GM23338 (cell line): ENCODE measurements at regions not wholly inside any gene's neighbourhood (a gene's known extent, or its start where the extent isn't known, plus 50 kb on each side); places are given as distances from the start of the nearest gene placed in this dataset.

Source experiments
- ATAC-seq: fragments of 200-7000 bp; cut with Tn5 transposase; 3 replicates; pipeline ENCODE4 v1.9.1; 2020
- DNase-seq: peaks from one replicate; pipeline ENCODE4 v3.0.0-alpha.2; 2015; ENCODE audit warnings: low spot score
- H2AFZ ChIP-seq: fragments of 200-600 bp; sonication (generic); 2 replicates; pipeline ENCODE4 v1.8.0; 2016; ENCODE audit warnings: antibody characterized with exemption, mild to moderate bottlenecking, moderate library complexity
- H3F3A ChIP-seq: fragments of 200-600 bp; sonication (generic); replicated peaks from 2 replicates; pipeline ENCODE4 v1.8.0; 2017; ENCODE audit warnings: antibody characterized with exemption, mixed run types, low read depth
- H3K27ac ChIP-seq: fragments of 200-600 bp; sonication (generic); 2 replicates; pipeline ENCODE4 v1.6.1; 2016; ENCODE audit warnings: low read depth
- H3K27me3 ChIP-seq: fragments of 200-600 bp; sonication (generic); 2 replicates; pipeline ENCODE4 v1.8.0; 2016; ENCODE audit warnings: mild to moderate bottlenecking, mixed run types, moderate library complexity; ENCODE audit not compliant: insufficient read depth
- H3K36me3 ChIP-seq: fragments of 200-600 bp; sonication (generic); 2 replicates; pipeline ENCODE4 v1.8.0; 2016; ENCODE audit warnings: mild to moderate bottlenecking; ENCODE audit not compliant: insufficient read depth
- H3K4me1 ChIP-seq: fragments of 200-600 bp; sonication (generic); 2 replicates; pipeline ENCODE4 v1.8.0; 2016; ENCODE audit warnings: mild to moderate bottlenecking, moderate library complexity; ENCODE audit not compliant: insufficient read depth
- H3K4me2 ChIP-seq: fragments of 200-600 bp; sonication (generic); 2 replicates; pipeline ENCODE4 v1.7.1; 2017; ENCODE audit warnings: mixed run types
- H3K4me3 ChIP-seq: fragments of 200-600 bp; sonication (generic); 2 replicates; pipeline ENCODE4 v1.6.1; 2016; ENCODE audit warnings: mixed run types
- H3K79me2 ChIP-seq: fragments of 200-600 bp; sonication (generic); replicated peaks from 2 replicates; pipeline ENCODE4 v1.8.0; 2017; ENCODE audit warnings: mild to moderate bottlenecking; ENCODE audit not compliant: insufficient read depth
- H3K9me2 ChIP-seq: fragments of 200-600 bp; sonication (generic); 2 replicates; pipeline ENCODE4 v1.8.0; 2017; ENCODE audit not compliant: insufficient read depth
- H4K20me1 ChIP-seq: fragments of 200-600 bp; sonication (generic); replicated peaks from 2 replicates; pipeline ENCODE4 v1.8.0; 2017; ENCODE audit warnings: mild to moderate bottlenecking; ENCODE audit not compliant: insufficient read depth
- H3K27ac Mint-ChIP-seq: 2 replicates; pipeline ENCODE4 v1.8.0; 2020; ENCODE audit warnings: inconsistent platforms, mild to moderate bottlenecking, moderate library complexity, mixed read lengths
- H3K27me3 Mint-ChIP-seq: 3 replicates; pipeline ENCODE4 v1.8.0; 2022; ENCODE audit warnings: low read depth, mild to moderate bottlenecking, moderate library complexity, mixed read lengths, inconsistent platforms; ENCODE audit not compliant: insufficient read depth, poor library complexity
- H3K36me3 Mint-ChIP-seq: 3 replicates; pipeline ENCODE4 v1.8.0; 2021; ENCODE audit warnings: low read depth, mild to moderate bottlenecking, inconsistent platforms, moderate library complexity, mixed read lengths
- H3K4me1 Mint-ChIP-seq: 3 replicates; pipeline ENCODE4 v1.8.0; 2020; ENCODE audit warnings: mild to moderate bottlenecking, inconsistent platforms, mixed read lengths
- H3K4me3 Mint-ChIP-seq: 3 replicates; pipeline ENCODE4 v1.8.0; 2021; ENCODE audit warnings: moderate library complexity, mild to moderate bottlenecking, inconsistent platforms, mixed read lengths
- H3K9me3 Mint-ChIP-seq: 3 replicates; pipeline ENCODE4 v1.8.0; 2020; ENCODE audit warnings: moderate library complexity, mild to moderate bottlenecking, inconsistent platforms, mixed read lengths
- CREB1 ChIP-seq: fragments of 250-450 bp; sonication (Bioruptor Pico); IDR thresholded peaks from 2 replicates; pipeline ENCODE4 v1.5.0; 2020; ENCODE audit warnings: low read depth, mild to moderate bottlenecking, moderate library complexity
- ETS1 ChIP-seq: IDR thresholded peaks from 2 replicates; pipeline ENCODE4 v1.6.1; 2016; ENCODE audit warnings: antibody characterized with exemption
- EZH2 ChIP-seq: fragments of 200-600 bp; sonication (generic); IDR thresholded peaks from one replicate; pipeline ENCODE4 v1.8.0; 2017; ENCODE audit warnings: antibody characterized with exemption, mild to moderate bottlenecking, low read depth; ENCODE audit not compliant: unreplicated experiment
- EZH2phosphoT487 ChIP-seq: fragments of 200-600 bp; sonication (generic); IDR thresholded peaks from one replicate; pipeline ENCODE4 v1.8.1; 2018; ENCODE audit warnings: antibody characterized with exemption; ENCODE audit not compliant: unreplicated experiment
- JUNB ChIP-seq: IDR thresholded peaks from one replicate; pipeline ENCODE4 v1.6.1; 2016; ENCODE audit warnings: antibody characterized with exemption; ENCODE audit not compliant: unreplicated experiment
- NANOG ChIP-seq: IDR thresholded peaks from 2 replicates; pipeline ENCODE4 v1.6.1; 2016; ENCODE audit warnings: antibody characterized with exemption, borderline replicate concordance
- POLR2AphosphoS5 ChIP-seq: IDR thresholded peaks from 2 replicates; pipeline ENCODE4 v1.6.1; 2016; ENCODE audit warnings: antibody characterized with exemption, low read depth
- REST ChIP-seq: IDR thresholded peaks from one replicate; pipeline ENCODE4 v1.6.1; 2018; ENCODE audit warnings: antibody characterized with exemption; ENCODE audit not compliant: unreplicated experiment
- STAT1 ChIP-seq: IDR thresholded peaks from one replicate; pipeline ENCODE4 v1.6.1; 2016; ENCODE audit warnings: antibody characterized with exemption; ENCODE audit not compliant: unreplicated experiment
- ZNF114 ChIP-seq: fragments of 250-450 bp; sonication (Bioruptor Pico); IDR thresholded peaks from 2 replicates; pipeline ENCODE4 v1.5.0; 2020; ENCODE audit warnings: mild to moderate bottlenecking, moderate library complexity
- ZNF331 ChIP-seq: fragments of 250-450 bp; sonication (Bioruptor Pico); IDR thresholded peaks from 2 replicates; pipeline ENCODE4 v1.5.0; 2020; ENCODE audit warnings: low read depth, mild to moderate bottlenecking, moderate library complexity
- TF ChIP-seq, protein P1 (sequence below), 2 experiments: fragments of 200-600 bp in 1 of 2; sonication (generic) in 1 of 2; conservative IDR thresholded peaks; 2 replicates each; pipeline versions ENCODE4 v1.5.1 to v1.6.1; 2016 to 2017; ENCODE audit warnings: antibody characterized with exemption in 2 of 2, low read depth in 2 of 2, mild to moderate bottlenecking in 2 of 2, moderate library complexity in 1 of 2
- TF ChIP-seq, protein P2 (sequence below): fragments of 250-450 bp; sonication (Bioruptor Pico); IDR thresholded peaks from 2 replicates; pipeline ENCODE4 v1.5.0; 2020; ENCODE audit warnings: mild to moderate bottlenecking, moderate library complexity

DNA sequence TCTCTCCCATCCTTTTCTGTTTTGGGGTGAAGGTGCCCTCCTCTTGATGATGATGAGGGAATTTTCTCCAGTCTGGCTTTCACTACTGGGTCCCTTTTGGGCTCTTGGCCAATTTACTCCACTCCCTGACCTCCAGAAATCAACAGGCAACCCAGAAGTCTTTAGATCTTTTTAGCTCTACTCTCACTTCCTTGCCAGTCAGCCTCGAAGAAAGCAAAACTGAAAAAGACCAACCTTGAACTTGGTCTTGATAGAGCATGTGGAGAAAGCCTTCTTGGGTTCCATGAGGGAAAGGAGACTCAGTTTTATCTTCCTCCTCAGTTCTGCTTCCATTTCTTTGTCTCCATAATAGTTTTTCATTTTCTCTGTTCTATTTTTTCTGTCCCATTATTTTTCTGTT is 91.4 kb upstream of the NPVF start:
- Histone ChIP-seq H3K4me2 (no peak overlapping the region), H3K79me2 (no peaks in the 10 kb centered on the region), H3K27me3 (no peaks in the 10 kb centered on the region), H2AFZ (peak overlapping the region; percentile 86; the same call in 1 of the 2 replicates), H3K9me2 (no peaks in the 10 kb centered on the region), H3K27ac (no peak overlapping the region), H3F3A (no peaks in the 10 kb centered on the region), H3K4me3 (no peak overlapping the region), H4K20me1 (no peaks in the 10 kb centered on the region), H3K4me1 (peaks cover 13% of the 10 kb centered on the region), H3K36me3 (no peaks in the 10 kb centered on the region)
- no peaks in the 10 kb centered on the region for H3K9me3 Mint-ChIP-seq
- peaks cover 38% of the 10 kb centered on the region for H3K4me1 Mint-ChIP-seq
- H3K27me3 Mint-ChIP-seq, result no peaks in the 10 kb centered on the region
- H3K4me3 Mint-ChIP-seq, result no peak overlapping the region
- DNase-seq, result no peak
- no peak for ATAC-seq
- no peak overlapping the region for H3K27ac Mint-ChIP-seq
- H3K36me3 Mint-ChIP-seq, result no peaks in the 10 kb centered on the region
- TF ChIP-seq ETS1 (no peak), REST (no peak), ZNF331 (CRISPR knock-in tag) (no peak), EZH2 (no peak), POLR2AphosphoS5 (no peak), JUNB (no peak), CREB1 (CRISPR knock-in tag) (no peak), STAT1 (no peak), ZNF114 (CRISPR knock-in tag) (no peak), NANOG (no peak), EZH2phosphoT487 (no peak)
- TF ChIP-seq, protein P1, sequence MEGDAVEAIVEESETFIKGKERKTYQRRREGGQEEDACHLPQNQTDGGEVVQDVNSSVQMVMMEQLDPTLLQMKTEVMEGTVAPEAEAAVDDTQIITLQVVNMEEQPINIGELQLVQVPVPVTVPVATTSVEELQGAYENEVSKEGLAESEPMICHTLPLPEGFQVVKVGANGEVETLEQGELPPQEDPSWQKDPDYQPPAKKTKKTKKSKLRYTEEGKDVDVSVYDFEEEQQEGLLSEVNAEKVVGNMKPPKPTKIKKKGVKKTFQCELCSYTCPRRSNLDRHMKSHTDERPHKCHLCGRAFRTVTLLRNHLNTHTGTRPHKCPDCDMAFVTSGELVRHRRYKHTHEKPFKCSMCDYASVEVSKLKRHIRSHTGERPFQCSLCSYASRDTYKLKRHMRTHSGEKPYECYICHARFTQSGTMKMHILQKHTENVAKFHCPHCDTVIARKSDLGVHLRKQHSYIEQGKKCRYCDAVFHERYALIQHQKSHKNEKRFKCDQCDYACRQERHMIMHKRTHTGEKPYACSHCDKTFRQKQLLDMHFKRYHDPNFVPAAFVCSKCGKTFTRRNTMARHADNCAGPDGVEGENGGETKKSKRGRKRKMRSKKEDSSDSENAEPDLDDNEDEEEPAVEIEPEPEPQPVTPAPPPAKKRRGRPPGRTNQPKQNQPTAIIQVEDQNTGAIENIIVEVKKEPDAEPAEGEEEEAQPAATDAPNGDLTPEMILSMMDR (conservative IDR thresholded peaks at IDR 0.05; ENCODE audit: low read depth in 2 of 2), result no peak
- TF ChIP-seq, protein P2, sequence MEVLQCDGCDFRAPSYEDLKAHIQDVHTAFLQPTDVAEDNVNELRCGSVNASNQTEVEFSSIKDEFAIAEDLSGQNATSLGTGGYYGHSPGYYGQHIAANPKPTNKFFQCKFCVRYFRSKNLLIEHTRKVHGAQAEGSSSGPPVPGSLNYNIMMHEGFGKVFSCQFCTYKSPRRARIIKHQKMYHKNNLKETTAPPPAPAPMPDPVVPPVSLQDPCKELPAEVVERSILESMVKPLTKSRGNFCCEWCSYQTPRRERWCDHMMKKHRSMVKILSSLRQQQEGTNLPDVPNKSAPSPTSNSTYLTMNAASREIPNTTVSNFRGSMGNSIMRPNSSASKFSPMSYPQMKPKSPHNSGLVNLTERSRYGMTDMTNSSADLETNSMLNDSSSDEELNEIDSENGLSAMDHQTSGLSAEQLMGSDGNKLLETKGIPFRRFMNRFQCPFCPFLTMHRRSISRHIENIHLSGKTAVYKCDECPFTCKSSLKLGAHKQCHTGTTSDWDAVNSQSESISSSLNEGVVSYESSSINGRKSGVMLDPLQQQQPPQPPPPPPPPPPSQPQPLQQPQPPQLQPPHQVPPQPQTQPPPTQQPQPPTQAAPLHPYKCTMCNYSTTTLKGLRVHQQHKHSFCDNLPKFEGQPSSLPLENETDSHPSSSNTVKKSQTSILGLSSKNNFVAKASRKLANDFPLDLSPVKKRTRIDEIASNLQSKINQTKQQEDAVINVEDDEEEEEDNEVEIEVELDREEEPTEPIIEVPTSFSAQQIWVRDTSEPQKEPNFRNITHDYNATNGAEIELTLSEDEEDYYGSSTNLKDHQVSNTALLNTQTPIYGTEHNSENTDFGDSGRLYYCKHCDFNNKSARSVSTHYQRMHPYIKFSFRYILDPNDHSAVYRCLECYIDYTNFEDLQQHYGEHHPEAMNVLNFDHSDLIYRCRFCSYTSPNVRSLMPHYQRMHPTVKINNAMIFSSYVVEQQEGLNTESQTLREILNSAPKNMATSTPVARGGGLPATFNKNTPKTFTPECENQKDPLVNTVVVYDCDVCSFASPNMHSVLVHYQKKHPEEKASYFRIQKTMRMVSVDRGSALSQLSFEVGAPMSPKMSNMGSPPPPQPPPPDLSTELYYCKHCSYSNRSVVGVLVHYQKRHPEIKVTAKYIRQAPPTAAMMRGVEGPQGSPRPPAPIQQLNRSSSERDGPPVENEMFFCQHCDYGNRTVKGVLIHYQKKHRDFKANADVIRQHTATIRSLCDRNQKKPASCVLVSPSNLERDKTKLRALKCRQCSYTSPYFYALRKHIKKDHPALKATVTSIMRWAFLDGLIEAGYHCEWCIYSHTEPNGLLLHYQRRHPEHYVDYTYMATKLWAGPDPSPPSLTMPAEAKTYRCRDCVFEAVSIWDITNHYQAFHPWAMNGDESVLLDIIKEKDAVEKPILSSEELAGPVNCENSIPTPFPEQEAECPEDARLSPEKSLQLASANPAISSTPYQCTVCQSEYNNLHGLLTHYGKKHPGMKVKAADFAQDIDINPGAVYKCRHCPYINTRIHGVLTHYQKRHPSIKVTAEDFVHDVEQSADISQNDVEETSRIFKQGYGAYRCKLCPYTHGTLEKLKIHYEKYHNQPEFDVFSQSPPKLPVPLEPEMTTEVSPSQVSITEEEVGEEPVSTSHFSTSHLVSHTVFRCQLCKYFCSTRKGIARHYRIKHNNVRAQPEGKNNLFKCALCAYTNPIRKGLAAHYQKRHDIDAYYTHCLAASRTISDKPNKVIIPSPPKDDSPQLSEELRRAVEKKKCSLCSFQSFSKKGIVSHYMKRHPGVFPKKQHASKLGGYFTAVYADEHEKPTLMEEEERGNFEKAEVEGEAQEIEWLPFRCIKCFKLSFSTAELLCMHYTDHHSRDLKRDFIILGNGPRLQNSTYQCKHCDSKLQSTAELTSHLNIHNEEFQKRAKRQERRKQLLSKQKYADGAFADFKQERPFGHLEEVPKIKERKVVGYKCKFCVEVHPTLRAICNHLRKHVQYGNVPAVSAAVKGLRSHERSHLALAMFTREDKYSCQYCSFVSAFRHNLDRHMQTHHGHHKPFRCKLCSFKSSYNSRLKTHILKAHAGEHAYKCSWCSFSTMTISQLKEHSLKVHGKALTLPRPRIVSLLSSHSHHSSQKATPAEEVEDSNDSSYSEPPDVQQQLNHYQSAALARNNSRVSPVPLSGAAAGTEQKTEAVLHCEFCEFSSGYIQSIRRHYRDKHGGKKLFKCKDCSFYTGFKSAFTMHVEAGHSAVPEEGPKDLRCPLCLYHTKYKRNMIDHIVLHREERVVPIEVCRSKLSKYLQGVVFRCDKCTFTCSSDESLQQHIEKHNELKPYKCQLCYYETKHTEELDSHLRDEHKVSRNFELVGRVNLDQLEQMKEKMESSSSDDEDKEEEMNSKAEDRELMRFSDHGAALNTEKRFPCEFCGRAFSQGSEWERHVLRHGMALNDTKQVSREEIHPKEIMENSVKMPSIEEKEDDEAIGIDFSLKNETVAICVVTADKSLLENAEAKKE (CRISPR knock-in tag), result no peak
